ENCODE measurements at regions not wholly inside any gene's neighbourhood (a gene's known extent, or its start where the extent isn't known, plus 50 kb on each side); places are given as distances from the start of the nearest gene placed in this dataset.

DNA sequence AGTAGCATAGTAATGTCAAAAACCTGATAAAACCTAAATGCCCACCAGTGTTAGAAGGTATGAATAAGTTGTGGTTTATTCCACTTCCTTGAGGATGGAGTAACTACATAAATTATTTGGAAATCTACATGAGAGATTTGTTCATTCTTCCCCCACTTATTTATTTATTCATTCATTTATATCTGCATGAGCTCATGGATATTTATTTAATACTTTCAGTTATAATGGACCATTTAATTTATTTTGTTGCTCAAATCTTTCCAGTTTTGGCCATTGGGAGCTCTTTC lies 223.8 kb upstream of the S1PR3 start:
- no peak for DNase-seq

DNA sequence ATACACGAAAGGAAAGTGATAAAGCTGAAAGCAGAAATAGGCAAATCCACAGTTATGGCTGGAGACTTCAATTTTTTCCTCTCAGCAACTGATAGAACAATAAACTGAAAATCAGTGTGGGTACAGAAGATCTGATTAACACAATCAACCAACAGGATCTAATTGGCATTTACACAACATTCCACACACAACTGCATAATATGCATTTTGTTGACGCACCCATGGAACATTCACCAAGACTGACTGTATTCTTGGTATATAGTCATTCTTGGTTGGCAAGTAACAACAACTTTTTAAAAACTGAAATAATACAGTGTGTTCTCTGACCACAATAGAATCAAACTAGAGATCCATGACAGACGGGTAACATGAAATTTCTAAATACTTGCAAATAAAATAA lies 218.7 kb upstream of the S1PR3 start:
- no peak for DNase-seq

DNA sequence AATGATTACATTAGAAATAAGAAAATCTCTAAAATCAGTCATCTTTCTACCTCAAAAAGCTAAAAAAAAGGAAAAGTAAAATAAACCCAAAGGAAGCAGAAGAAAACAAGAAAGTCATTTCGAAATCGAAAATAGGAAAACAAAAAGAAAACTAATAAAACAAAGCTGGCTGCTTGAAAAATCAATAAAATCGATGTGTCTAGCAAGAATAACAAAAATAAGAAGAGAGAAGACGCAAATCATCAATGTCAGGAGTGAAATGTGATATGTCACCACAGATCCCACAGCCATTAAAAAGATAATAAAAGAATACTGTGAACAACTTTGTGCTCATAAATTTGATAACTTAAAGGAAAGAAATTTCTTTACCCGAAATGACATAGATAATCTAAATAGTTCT lies 218.1 kb upstream of the S1PR3 start:
- DNase-seq: no peak

DNA sequence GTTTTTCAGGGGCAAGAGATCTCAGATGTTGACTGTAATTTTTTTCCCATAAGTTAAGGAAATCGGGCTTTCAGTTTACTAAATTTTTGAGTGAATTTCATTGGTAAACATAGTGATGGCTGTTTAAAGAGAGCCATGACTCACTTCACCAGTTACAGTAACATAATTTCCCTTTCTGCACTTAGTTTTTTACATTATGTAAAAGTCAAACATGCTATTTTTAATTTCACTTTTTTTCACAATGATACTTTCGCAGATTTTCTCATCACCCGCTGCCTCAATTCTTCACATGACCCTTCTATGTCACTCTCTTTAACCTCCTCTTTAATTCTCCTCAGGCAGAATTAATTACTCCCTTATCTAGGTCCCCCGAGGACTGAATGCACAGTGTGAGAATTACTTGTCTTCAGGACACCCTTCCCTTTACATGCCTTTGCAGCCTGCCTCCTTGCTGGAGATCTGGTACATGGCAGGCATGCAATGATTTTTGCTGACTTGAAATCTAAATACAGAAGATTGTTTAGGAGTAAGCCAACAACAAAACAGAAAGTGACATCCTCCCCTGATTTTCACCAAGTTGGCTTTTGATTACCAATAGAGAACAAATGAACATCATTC lies 217.5 kb upstream of the S1PR3 start:
- no peak for DNase-seq

DNA sequence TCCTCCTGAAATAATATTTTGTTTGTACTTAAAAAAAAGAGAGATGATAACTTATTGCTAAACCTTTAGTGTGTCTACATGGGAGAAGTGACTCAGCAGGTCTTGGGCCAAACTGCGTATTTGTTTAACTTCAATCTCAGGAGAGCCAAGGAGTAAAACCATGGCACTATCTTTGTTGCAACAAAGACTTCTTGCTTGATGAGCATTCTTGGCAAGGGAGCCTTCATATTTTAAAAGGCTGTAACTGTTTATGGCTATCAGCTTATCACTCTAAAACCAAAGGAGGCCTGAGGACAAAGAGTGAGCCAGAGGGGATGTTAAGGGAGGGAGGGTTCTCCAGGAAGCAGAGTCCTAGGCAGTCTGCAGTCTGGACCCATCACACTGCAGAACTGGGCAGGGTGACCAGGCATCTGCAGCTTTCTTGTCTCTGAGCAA lies 216.2 kb upstream of the S1PR3 start:
- no peak for DNase-seq

GRCh38 chr9:88775559-88775958 lies 215.7 kb upstream of the S1PR3 start:
- no peak for DNase-seq

DNA sequence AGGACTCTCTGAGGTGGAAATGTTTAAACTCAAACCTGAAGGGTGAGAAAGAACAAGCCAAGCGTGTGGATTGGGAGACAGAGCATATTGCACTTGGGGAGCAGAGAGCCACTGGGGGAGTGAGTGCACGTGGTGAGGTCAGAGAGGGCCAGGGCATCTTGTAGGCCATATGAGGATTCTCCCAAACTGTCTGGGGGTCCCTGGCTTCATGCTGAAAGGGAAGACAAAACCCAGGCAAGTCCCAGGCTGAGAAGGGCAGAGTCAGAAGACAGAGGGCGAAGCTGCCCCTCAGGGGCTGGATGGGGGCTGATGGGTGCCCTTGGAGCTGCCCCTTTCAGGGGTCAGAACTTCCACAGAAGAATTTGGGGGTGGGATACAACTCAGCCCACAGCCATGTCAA lies 215.3 kb upstream of the S1PR3 start:
- DNase-seq: no peak

DNA sequence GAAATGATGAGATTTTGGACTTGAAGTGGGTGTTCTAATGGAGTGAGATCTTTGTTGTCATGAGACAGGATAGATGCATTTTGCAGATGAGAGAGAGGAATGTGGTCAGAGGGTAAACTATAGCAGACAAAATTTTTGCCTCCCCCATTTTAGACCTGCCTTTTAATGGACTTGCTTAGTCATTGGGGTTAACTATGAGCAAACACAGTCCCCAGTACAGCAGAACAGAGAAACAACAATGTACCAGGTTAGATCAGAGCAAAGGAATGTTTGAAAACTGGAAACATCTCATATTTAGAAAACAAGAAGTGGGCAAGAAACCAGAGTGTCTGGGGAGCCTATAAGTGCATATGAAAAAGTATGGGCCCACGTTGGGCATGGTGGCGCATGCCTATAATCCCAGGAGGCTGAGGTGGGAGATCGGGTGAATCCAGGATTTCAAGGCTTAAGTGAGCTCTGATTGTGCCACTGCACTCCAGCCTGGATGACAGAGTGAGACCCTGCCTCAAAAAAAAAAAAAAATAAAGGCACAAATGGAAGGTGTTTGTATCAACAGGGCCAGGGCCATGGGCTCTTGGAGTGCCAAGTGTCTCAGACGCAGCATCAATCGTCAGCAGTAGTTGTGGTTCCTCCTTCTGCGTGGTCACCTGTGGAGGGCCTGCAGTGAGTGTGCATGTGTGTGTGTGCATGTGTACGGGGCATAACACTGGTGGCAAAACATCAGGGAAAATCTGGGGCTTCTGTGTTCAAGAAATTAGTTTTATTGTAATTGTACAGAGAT lies 214.4 kb upstream of the S1PR3 start:
- DNase-seq: no peak

GRCh38 chr9:88777498-88778312 lies 213.6 kb upstream of the S1PR3 start:
- DNase-seq: no peak

- no peak for DNase-seq
Measured at GRCh38 chr9:88781628-88782391, 209.5 kb upstream of the S1PR3 start.

DNA sequence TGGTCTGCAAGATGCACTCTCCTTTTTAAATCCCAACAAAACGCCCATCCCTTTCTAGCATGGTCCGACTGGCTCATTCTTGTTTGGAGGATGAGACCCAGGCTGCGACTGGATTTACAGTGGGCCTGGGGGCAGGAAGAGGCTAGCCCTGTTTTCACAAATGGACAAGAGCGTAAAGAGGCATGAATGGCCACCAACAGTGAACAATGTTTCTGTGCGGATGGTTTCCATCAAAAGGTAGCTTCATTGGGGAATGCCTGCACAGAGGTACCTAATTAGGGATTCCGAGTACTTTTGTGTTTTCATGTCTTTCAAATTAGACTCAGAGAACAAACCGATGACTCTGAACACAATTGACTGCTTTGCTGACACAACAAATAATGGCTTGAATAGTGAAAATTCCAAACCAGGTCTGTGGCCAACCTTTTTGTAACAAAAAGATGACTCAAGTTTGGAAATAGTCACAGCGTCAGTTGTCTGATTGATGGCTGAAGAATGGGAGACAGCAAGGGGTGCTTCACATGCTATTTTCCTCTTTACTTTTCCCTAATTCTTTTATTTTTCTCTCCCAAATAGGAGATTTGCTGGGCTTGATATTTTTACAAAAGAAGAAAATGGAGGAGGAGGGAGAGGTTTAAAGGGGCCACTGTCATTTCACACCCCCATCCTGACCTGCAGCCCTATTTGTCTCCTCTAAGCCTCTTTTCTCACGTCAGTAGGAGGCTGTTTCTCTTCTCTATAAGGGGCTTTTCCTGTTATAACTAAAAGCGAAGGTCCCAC lies 208.1 kb upstream of the S1PR3 start:
- DNase-seq: no peak

DNA sequence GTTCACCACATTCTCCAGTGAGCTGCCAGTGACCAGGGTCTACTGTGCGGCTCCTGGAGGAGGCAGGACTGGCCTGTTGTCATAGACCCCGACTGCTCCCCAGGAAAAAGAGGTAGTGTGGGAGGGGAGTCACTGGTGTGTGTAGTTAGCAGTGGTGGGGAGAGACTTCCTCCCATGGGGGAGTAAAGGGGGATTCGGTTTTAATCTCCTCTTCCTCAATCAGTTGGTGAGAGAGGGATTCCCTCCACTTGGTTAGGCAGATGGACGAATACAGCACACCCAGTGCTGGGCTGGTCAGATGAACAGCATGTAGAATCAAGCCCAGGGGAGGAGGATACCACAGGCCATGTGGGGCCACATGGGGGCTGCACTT lies 207.6 kb upstream of the S1PR3 start:
- DNase-seq: no peak

DNA sequence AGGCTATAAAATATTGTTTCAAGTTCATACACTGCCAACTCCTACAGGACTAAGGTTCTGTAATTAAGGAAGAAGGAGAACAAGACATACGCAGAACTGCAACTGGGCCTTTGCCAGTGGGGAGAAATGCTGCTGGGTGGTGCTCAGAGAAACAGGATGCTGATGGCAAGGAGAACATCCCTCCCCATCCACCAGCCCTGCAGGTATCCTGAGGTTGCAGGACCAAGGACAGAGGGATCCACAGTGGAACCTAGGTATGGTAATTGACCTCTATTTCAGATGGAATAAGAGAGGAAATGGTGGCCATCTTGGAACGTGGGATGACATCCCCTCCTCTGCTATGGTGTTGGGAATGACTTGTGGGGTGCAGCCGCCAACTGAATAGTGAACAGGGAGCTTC lies 206.3 kb upstream of the S1PR3 start:
- no peak for DNase-seq

DNA sequence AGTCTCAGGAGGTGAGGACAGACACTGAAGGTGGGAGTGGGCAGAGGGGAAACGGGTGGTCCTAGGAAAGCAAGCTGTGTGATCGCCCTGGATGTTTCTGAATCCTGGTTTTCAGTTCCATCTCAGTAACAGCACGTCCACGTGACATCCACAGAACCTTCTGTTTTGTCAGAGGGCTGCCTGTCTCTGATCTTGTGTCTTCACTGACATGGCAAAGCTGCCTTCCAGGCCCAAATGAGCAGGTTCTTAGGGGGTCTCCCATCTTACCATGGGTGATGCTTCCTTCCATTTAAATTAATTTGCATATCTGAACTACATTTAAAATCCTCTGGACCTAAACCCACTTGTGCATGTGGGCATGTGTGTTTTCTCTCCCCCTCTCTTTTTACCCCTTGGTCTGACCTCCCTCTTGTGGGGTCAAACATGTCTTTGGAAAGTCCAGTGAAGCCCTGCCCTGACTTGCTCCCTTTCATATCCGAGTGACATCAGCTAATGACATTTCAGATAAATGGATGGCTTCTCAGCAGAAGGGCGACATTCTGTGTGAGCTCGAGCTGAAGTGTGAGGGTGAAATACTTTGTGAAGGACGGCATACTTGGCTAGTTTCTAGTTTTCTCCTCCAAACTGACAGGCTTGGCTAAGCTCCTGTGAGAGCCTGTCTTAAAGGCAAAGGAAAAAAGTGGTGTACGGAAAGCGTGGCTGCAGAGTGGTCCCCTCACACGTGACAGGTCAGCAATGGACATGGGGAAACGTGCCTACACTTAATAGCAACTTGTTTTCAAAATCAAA lies 204.8 kb upstream of the S1PR3 start:
- DNase-seq: no peak

DNA sequence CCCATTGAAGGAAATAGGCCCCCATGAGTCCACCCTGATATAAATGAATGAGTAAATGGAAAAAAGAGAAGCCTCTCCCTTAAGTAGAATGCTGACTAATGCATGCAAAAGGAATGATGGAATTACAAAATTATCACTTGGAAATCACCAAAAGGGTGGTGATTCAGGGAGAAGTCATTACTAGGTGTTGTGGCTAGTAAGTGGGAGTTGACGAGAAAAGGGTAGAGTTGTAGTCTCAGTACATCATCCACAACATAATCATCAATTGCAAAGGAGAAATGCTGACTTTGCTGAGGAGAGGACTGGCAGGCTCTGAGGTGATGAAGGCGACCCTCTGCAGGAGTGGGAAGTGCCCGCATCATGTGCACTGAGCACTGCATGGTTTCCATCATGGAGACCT lies 201.5 kb upstream of the S1PR3 start:
- DNase-seq: no peak

- DNase-seq: no peak
Measured at GRCh38 chr9:88791105-88791805, 200.0 kb upstream of the S1PR3 start.

GRCh38 chr9:88792502-88792901 lies 198.8 kb upstream of the S1PR3 start:
- no peak for DNase-seq

DNA sequence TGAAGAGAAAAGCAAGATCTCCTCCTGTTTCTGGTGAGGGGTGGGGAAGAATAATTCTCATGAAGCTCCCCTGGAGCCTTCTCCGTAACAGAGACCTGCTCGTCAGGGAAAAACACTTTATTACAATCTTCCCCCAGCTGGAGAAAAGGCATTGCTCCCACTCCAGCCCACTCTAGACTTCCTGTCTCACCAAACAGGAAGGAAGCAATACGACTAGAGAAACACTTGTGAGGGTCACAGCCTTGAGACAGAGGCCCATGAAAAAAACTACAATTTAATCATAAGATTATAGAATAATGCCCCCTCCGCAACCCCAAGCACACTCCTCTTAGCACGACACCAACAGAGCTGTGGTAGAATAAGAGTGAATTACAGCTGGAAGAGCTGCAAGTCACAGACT lies 197.2 kb upstream of the S1PR3 start:
- no peak for DNase-seq

GRCh38 chr9:88796947-88797346 lies 194.3 kb upstream of the S1PR3 start:
- DNase-seq: no peak

- no peak for DNase-seq
Measured at GRCh38 chr9:88798476-88798875, 192.8 kb upstream of the S1PR3 start.

Data from stimulated activated CD4-positive, alpha-beta T cell treated with anti-CD3 and anti-CD28 coated beads, Interleukin-2, amount 100 ng/mL, for 24 hours (primary cell).